GM12872 (cell line): ENCODE measurements at regions not wholly inside any gene's neighbourhood (a gene's known extent, or its start where the extent isn't known, plus 50 kb on each side); places are given as distances from the start of the nearest gene placed in this dataset.

ENCODE experiments used
- TF ChIP-seq, protein P1 (sequence below): IDR thresholded peaks from 3 replicates; pipeline ENCODE4 v1.5.1; 2011; ENCODE audit warnings: low read depth, mild to moderate bottlenecking, low read length, moderate library complexity; ENCODE audit not compliant: insufficient read depth

DNA sequence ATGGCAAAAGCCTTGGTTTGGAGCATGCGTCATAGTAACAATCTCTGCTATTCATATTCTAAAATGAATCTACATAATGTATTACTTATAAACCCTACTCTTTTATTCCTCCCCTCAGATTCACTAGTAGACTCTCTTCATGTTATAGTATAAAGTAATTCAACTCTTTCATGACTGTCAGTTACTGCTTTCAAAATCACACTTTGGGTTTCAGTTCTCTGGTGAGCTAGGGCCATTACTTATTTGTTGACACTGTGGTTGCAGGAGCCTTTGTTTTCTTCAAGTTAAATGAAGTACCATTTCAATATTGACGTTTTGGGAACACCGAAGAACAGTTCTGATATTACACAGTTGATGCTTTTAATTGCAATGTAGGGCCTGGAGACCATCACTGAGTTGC, 378.4 kb downstream of the DDX10 start:
- TF ChIP-seq, protein P1, sequence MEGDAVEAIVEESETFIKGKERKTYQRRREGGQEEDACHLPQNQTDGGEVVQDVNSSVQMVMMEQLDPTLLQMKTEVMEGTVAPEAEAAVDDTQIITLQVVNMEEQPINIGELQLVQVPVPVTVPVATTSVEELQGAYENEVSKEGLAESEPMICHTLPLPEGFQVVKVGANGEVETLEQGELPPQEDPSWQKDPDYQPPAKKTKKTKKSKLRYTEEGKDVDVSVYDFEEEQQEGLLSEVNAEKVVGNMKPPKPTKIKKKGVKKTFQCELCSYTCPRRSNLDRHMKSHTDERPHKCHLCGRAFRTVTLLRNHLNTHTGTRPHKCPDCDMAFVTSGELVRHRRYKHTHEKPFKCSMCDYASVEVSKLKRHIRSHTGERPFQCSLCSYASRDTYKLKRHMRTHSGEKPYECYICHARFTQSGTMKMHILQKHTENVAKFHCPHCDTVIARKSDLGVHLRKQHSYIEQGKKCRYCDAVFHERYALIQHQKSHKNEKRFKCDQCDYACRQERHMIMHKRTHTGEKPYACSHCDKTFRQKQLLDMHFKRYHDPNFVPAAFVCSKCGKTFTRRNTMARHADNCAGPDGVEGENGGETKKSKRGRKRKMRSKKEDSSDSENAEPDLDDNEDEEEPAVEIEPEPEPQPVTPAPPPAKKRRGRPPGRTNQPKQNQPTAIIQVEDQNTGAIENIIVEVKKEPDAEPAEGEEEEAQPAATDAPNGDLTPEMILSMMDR: no peak

DNA sequence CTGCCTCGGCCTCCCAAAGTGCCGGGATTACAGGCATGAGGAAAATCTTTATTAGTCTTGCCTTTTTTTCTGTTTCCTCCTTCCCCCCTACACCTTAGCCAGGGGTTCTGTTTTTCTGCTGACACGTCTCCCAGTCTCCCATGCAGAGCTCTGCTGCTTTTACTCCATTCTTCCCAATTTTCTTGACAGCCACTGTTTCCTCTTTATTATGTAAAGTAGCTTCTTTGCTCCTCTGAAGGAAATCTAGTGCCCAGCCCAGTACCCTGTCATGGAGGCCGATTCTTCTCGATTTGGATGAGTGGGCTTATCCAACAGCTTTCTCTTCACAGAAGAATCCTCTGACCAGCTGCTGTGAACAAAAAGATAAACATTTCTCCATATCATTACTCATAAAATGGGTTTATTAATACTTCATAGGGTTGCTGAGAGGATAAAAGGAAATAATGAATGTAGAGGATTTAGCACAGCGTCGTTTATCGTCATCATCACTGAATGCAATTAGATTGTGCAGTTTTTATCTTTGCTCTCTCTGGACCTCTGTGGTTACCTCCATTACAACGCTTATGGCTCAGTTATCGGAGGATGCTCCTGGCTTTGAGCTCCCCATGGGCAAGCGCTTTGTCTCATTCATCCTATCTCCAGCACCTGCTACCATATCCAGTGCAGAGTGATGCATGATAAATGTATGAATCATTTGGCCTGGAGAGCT, 375.6 kb upstream of the C11orf87 start:
- TF ChIP-seq, protein P1: no peak

DNA sequence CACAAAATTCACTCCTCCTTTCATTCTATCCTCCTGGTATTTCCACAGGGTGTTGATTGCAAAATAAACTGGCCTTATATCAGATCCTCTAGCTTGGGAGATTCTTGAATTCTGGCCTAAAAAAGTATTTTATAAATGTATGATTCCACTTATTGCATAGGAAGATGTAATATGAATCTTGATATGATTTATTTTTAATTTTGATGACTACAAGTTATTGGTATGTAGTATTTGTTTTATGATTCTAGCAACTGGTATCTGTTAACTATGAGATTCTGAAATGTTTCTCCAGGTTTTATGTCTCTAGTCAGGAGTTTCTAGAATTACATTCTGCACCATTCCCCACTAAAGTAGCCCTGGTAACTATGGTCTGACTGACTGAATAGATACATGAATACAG, 373.9 kb upstream of the C11orf87 start:
- TF ChIP-seq, protein P1: no peak

DNA sequence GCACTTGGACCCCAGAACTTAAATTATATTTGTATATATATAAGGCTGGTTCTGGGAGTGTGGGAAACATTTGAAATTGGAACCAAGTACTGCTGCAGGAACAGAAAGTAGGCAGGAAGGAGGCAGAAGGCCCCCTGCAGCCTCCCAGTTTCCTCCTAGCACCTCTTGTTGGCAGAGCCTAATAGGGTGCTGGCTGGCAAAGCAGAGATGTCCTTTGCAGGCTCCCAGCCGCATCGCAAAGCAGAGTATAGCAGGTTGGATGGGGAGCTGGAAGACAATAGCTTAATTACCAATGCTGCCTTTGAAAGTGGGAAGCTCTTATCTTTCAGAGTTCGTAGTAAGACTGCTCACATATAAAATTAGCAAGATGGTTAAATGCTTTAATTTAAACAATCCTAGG, 370.8 kb upstream of the C11orf87 start:
- TF ChIP-seq, protein P1: no peak

DNA sequence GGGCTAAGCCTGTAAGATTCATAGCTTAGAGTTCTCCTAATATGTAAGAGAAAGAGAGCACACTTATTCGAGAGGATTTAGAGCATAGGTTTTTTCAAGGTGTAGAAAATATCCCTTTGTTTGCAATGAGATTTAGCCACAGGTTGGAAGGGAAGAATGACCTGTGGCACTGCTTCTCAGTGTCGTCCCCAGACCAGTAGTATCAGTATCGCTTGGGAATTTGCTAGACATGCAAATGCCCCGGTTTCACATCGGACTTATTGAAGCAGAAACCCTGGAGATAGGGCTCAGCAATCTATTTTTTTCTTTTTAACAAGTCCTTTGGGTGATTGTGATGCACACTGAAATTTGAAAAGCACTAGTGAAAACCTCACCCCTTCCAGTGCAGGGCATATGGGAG, 362.6 kb upstream of the C11orf87 start:
- TF ChIP-seq, protein P1: no peak

DNA sequence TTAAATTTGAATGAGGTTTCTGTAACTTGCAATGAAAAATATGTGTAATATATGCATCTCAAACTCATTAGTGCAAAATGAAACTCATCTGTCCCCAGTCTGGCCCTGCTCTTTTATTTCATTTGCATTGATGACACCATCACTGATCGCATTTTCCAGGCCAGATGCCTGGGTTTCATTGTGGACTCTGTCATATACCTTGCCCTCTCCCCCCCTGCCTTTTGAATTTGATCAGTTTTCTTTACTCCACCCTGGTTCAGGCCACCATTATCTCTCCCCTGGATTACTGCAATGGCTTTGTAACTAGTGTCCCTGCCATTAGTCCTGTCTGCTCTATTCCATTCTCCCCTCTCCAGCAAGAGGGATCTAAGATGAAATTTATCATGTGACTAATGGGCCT, 360.6 kb upstream of the C11orf87 start:
- TF ChIP-seq, protein P1: no peak

DNA sequence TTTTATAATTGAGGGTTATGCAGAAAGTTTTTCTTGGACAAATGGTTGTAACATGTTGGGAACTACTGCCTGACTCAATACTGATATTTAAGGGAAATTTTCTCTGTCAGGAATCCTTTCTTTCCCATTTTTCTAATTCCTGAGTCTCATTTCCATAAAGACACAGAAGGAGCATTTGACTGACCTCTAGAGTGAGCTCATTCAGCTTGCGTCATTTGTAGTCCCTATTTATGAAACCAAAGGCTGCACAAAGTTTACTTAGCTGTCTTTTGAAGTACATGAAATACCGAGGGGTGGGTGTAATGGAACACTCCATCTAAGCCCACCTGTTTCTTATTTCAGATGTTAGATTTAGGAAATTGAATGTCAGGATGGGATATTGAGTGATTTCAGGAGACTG, 359.5 kb upstream of the C11orf87 start:
- TF ChIP-seq, protein P1: no peak

DNA sequence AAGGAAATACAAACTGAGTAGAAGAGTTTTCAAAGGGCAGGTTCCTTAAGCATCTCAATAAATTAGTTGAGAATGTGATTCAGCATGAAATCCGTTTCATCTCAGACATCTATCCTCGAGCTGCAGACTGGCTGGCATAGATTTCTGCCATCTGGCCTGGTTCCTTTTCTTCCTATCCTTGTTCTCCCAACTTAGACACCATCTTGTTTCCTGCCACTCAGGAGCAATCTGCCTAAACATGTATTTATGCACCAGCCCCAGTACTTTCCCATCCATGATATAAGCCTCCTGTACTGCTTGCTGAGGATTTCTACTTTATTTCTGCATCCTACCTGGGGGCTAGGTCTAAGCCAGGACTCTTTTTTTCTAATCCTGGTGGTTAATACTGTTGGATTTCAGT, 359.1 kb upstream of the C11orf87 start:
- TF ChIP-seq, protein P1: no peak
